Inferior parietal cortex (tissue), 1 donor: ENCODE measurements at regions not wholly inside any gene's neighbourhood (a gene's known extent, or its start where the extent isn't known, plus 50 kb on each side); places are given as distances from the start of the nearest gene placed in this dataset.
"Not testable (repeated sequence)": the region's sequence is repeated elsewhere in the genome, so short reads cannot be mapped to it uniquely, and the experiment has no call there.

Experiments
- DNase-seq: peaks from one replicate; pipeline ENCODE4 v3.0.0-alpha.2; 2016; ENCODE audit errors: extremely low spot score

- DNase-seq = no peak
These were observed 129.1 kb upstream of the OLIG3 start for GRCh38 chr6:137623293-137623692.

GRCh38 chr6:137625100-137625661 is 131.0 kb upstream of the OLIG3 start:
- DNase-seq = no peak

GRCh38 chr6:137625808-137626207 is 131.6 kb upstream of the OLIG3 start:
- DNase-seq = no peak

- no peak for DNase-seq
These were observed 136.5 kb upstream of the OLIG3 start for GRCh38 chr6:137630666-137631065.

- no peak for DNase-seq
These were observed 137.1 kb upstream of the OLIG3 start for GRCh38 chr6:137631323-137631722.

GRCh38 chr6:137634177-137634576 is 140.0 kb upstream of the OLIG3 start:
- not testable (repeated sequence) for DNase-seq

GRCh38 chr6:137637121-137637520 is 142.9 kb upstream of the OLIG3 start:
- no peak for DNase-seq

- DNase-seq = no peak
These were observed 144.9 kb upstream of the OLIG3 start for GRCh38 chr6:137638926-137639706.

GRCh38 chr6:137640086-137640485 is 145.9 kb upstream of the OLIG3 start:
- DNase-seq = peak; percentile 51

GRCh38 chr6:137641474-137642077 is 147.4 kb upstream of the OLIG3 start:
- peak; percentile 92 for DNase-seq

GRCh38 chr6:137643210-137643609 is 149.0 kb upstream of the OLIG3 start:
- not testable (repeated sequence) for DNase-seq

GRCh38 chr6:137643644-137644043 is 149.4 kb upstream of the OLIG3 start:
- not testable (repeated sequence) for DNase-seq

- no peak for DNase-seq
These were observed 151.7 kb upstream of the OLIG3 start for GRCh38 chr6:137645850-137646249.

- DNase-seq = no peak
These were observed 152.3 kb upstream of the OLIG3 start for GRCh38 chr6:137646484-137646883.

- DNase-seq = no peak
These were observed 153.7 kb upstream of the OLIG3 start for GRCh38 chr6:137647762-137648447.

- DNase-seq = no peak
These were observed 156.5 kb upstream of the OLIG3 start for GRCh38 chr6:137650720-137651119.

GRCh38 chr6:137651178-137651577 is 157.0 kb upstream of the OLIG3 start:
- no peak for DNase-seq

GRCh38 chr6:137651591-137652335 is 157.6 kb upstream of the OLIG3 start:
- DNase-seq = no peak

- no peak for DNase-seq
These were observed 158.9 kb upstream of the OLIG3 start for GRCh38 chr6:137652961-137653705.

GRCh38 chr6:137653706-137654059 is 159.5 kb upstream of the OLIG3 start:
- DNase-seq = no peak

GRCh38 chr6:137654365-137654981 is 160.3 kb upstream of the OLIG3 start:
- DNase-seq = no peak
